GM19035 (cell line): ENCODE measurements at regions not wholly inside any gene's neighbourhood (a gene's known extent, or its start where the extent isn't known, plus 50 kb on each side); places are given as distances from the start of the nearest gene placed in this dataset.

Source experiments
- ATAC-seq: cut with Tn5 transposase; IDR thresholded peaks from one replicate; pipeline ENCODE4 v1.9.1; 2021; ENCODE audit not compliant: unreplicated experiment

- ATAC-seq, result no peak
These were observed 630.7 kb downstream of the HACE1 start for GRCh38 chr6:104229057-104229456.

- no peak for ATAC-seq
These were observed 632.2 kb downstream of the HACE1 start for GRCh38 chr6:104227508-104227907.

GRCh38 chr6:104226790-104227446, 632.8 kb downstream of the HACE1 start:
- ATAC-seq, result no peak

- no peak for ATAC-seq
These were observed 641.6 kb downstream of the HACE1 start for GRCh38 chr6:104218116-104218515.

GRCh38 chr6:104214901-104215300, 644.8 kb downstream of the HACE1 start:
- no peak for ATAC-seq

GRCh38 chr6:104212977-104213668, 646.6 kb downstream of the HACE1 start:
- ATAC-seq, result no peak

- ATAC-seq, result no peak
These were observed 652.1 kb downstream of the HACE1 start for GRCh38 chr6:104207635-104208034.

GRCh38 chr6:104201557-104201956, 658.2 kb downstream of the HACE1 start:
- no peak for ATAC-seq

GRCh38 chr6:104187616-104188015, 672.1 kb downstream of the HACE1 start:
- no peak for ATAC-seq

- ATAC-seq, result no peak
These were observed 672.9 kb downstream of the HACE1 start for GRCh38 chr6:104186831-104187230.

GRCh38 chr6:104183816-104184435, 675.8 kb downstream of the HACE1 start:
- no peak for ATAC-seq

GRCh38 chr6:104182811-104183210, 676.9 kb downstream of the HACE1 start:
- ATAC-seq, result no peak

GRCh38 chr6:104173668-104174067, 686.1 kb downstream of the HACE1 start:
- ATAC-seq, result no peak

GRCh38 chr6:104170401-104170800, 689.3 kb downstream of the HACE1 start:
- ATAC-seq, result no peak

- ATAC-seq, result no peak
These were observed 693.6 kb downstream of the HACE1 start for GRCh38 chr6:104166055-104166668.

GRCh38 chr6:104162036-104162669, 697.6 kb downstream of the HACE1 start:
- no peak for ATAC-seq

GRCh38 chr6:104159045-104159618, 700.6 kb downstream of the HACE1 start:
- ATAC-seq, result no peak

- no peak for ATAC-seq
These were observed 716.0 kb downstream of the HACE1 start for GRCh38 chr6:104143757-104144156.

- no peak for ATAC-seq
These were observed 724.8 kb downstream of the HACE1 start for GRCh38 chr6:104134876-104135275.

- no peak for ATAC-seq
These were observed 729.4 kb downstream of the HACE1 start for GRCh38 chr6:104130343-104130742.
